WERI-Rb-1 (cell line): ENCODE measurements at regions not wholly inside any gene's neighbourhood (a gene's known extent, or its start where the extent isn't known, plus 50 kb on each side); places are given as distances from the start of the nearest gene placed in this dataset.

Experiments used
- DNase-seq: peaks from one replicate; pipeline ENCODE4 v3.0.0-alpha.2; 2020
- H3K27ac ChIP-seq: fragments of 250-450 bp; sonication (Bioruptor Pico); 2 replicates; pipeline ENCODE4 v1.5.1; 2020; ENCODE audit warnings: mild to moderate bottlenecking, moderate library complexity
- H3K27me3 ChIP-seq: fragments of 250-450 bp; sonication (Bioruptor Pico); 2 replicates; pipeline ENCODE4 v1.5.1; 2021; ENCODE audit warnings: mild to moderate bottlenecking, low read depth, moderate library complexity; ENCODE audit not compliant: insufficient read depth, severe bottlenecking
- H3K36me3 ChIP-seq: fragments of 250-450 bp; sonication (Bioruptor Pico); 2 replicates; pipeline ENCODE4 v1.5.1; 2020; ENCODE audit warnings: mild to moderate bottlenecking, moderate library complexity
- H3K4me3 ChIP-seq: 2 replicates; pipeline ENCODE4 v1.5.1; 2011; ENCODE audit warnings: low read depth, mild to moderate bottlenecking, control low read depth, low read length
- H3K9me3 ChIP-seq: fragments of 250-450 bp; sonication (Bioruptor Pico); 2 replicates; pipeline ENCODE4 v1.5.1; 2021; ENCODE audit warnings: mild to moderate bottlenecking, moderate library complexity; ENCODE audit not compliant: severe bottlenecking
- CTCF ChIP-seq: IDR thresholded peaks from 2 replicates; pipeline ENCODE4 v1.5.1; 2011; ENCODE audit warnings: low read depth, mild to moderate bottlenecking, control low read depth, inconsistent platforms, low read length

DNA sequence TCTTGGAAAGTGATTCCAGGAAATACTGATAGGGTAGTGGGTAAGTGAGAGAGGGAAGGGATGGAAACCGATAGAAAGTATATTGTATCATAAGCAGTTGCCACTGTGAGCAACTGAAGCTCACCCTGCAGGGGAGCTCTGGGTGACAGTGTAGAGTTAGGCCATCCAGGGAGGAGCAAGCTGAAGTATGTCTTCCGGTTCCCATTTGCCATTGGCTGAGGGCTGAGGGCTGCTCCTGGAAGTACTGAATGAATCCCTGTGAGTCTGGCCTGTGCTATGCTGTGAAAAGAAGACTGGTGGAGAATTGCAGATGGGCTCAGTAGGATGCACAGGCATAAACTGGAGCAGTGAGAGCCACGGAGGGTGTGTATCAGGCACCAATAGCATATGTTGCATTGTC, 348.3 kb downstream of the MFSD1 start:
- H3K9me3 ChIP-seq = no peaks in the 10 kb centered on the region
- DNase-seq = no peak
- no peak overlapping the region for H3K4me3 ChIP-seq
- no peak for TF ChIP-seq CTCF
- peaks cover 58% of the 10 kb centered on the region for H3K27me3 ChIP-seq
- no peak overlapping the region for H3K27ac ChIP-seq
- H3K36me3 ChIP-seq = no peaks in the 10 kb centered on the region

DNA sequence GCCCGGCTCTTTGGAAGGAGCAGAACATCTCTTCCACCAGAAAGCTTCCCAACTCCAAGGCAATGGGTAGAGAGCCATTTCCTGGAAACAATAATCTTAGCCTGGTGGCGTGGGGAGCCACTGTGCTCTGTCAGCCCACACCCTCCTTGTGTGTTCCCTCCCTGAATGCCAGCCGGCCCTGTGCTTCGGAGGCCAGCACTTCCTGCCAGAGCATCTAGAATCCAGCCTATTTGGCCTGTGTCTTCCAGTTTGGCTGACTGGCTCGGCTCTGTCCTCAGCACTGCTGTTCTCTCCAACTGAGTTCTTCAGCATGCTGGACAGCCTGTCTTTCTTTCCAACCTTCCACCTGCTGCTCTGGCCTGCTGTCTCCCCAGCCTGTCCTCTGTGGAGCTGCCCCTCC, 349.3 kb downstream of the MFSD1 start:
- Histone ChIP-seq H3K27ac (no peak overlapping the region), H3K27me3 (peaks cover 58% of the 10 kb centered on the region), H3K9me3 (no peaks in the 10 kb centered on the region), H3K4me3 (no peak overlapping the region), H3K36me3 (no peaks in the 10 kb centered on the region)
- no peak for DNase-seq
- no peak for TF ChIP-seq CTCF

GRCh38 chr3:159157275-159157674, 355.4 kb downstream of the MFSD1 start:
- no peak for DNase-seq
- Histone ChIP-seq H3K36me3 (no peaks in the 10 kb centered on the region), H3K27me3 (peaks cover 35% of the 10 kb centered on the region), H3K9me3 (peaks cover 2% of the 10 kb centered on the region), H3K4me3 (no peak overlapping the region), H3K27ac (no peak overlapping the region)
- no peak for TF ChIP-seq CTCF

DNA sequence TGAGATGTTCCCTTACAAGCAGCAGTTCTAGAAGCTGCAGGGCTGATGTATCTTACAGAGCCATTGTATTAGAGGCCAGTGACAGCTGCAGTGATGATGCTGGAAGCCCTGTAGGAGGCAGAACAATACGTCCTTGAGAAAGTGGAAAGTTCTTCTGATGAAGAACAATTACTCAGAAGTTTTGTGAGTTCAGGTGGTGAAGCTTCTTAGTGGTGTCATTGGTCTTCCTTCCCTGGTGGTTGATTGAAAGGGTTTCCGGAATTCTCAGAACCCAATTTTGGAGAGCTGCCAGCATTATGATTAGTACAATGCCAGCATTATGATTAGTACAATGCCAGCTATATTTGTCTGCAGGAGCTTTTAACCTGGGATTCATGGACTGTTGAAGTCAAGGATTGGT, 356.4 kb downstream of the MFSD1 start:
- H3K27ac ChIP-seq = no peak overlapping the region
- H3K4me3 ChIP-seq = no peak overlapping the region
- peaks cover 30% of the 10 kb centered on the region for H3K27me3 ChIP-seq
- DNase-seq = no peak
- H3K36me3 ChIP-seq = no peaks in the 10 kb centered on the region
- TF ChIP-seq CTCF = no peak
- peaks cover 2% of the 10 kb centered on the region for H3K9me3 ChIP-seq

DNA sequence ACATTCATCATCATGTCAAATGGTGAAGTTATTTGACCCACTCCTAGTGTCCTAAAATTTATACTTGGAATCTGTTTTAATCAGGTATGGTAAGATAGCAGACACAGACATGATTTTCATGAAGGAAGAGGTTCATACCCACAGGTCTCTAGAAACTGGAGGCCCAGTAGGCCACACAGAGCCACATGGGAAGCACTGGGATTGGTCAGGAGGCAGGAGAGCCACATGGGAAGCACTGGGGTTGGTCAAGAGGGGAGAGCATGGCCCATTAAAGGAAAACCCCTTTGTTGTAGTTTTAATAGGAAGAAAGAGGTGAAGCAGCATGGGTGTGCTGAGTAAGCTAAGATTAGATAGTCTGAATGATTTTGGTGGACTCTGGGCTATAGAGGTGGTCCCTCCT, 356.9 kb downstream of the MFSD1 start:
- no peak overlapping the region for H3K27ac ChIP-seq
- no peaks in the 10 kb centered on the region for H3K36me3 ChIP-seq
- no peak for TF ChIP-seq CTCF
- no peak overlapping the region for H3K4me3 ChIP-seq
- peaks cover 2% of the 10 kb centered on the region for H3K9me3 ChIP-seq
- H3K27me3 ChIP-seq = peaks cover 25% of the 10 kb centered on the region
- DNase-seq = no peak

DNA sequence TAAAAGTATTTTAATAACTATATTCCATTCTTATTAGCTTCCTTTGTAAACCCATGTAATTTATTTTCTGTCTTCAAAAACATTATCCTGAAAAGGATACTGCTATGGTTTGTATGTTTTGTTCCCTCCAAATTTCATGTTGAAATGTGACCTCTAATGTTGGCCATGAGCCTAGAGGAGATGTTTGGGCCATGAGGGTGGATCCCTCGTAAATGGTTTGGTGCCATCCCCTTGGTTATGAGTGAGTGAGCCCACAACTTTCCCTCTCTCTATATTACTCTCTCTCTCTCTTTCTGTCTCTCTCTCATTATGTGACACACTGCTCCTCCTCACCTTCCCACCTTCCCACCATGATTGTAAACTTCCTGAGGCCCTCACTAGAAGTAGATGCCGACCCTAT, 357.7 kb downstream of the MFSD1 start:
- no peak for TF ChIP-seq CTCF
- no peak for DNase-seq
- peaks cover 20% of the 10 kb centered on the region for H3K27me3 ChIP-seq
- peaks cover 2% of the 10 kb centered on the region for H3K9me3 ChIP-seq
- no peak overlapping the region for H3K27ac ChIP-seq
- H3K4me3 ChIP-seq = no peak overlapping the region
- H3K36me3 ChIP-seq = no peaks in the 10 kb centered on the region
